ENCODE measurements at regions not wholly inside any gene's neighbourhood (a gene's known extent, or its start where the extent isn't known, plus 50 kb on each side); places are given as distances from the start of the nearest gene placed in this dataset.
"Not testable (repeated sequence)": the region's sequence is repeated elsewhere in the genome, so short reads cannot be mapped to it uniquely, and the experiment has no call there.

- H3K14ac ChIP-seq (replicated peaks; ENCODE audit: low read depth, low read length); CTCF ChIA-PET; H3K79me1 ChIP-seq (ENCODE audit: low read depth in 1 of 2, low read length in 2 of 2); ATAC-seq (ENCODE audit: low read depth); H2BK120ac ChIP-seq (ENCODE audit: low read depth, low read length); DNase-seq; H3K27me3 ChIP-seq (ENCODE audit: control insufficient read depth, insufficient read depth, low read length); H2AK5ac ChIP-seq (ENCODE audit: low read depth, low read length); H3K27ac ChIP-seq (ENCODE audit: insufficient read depth, low read length); H2BK5ac ChIP-seq (ENCODE audit: low read depth, low read length, poor library complexity, severe bottlenecking); H4K8ac ChIP-seq (ENCODE audit: low read depth in 2 of 2, low read length in 2 of 2); H3K4me2 ChIP-seq (ENCODE audit: low read depth, low read length); H3K9me1 ChIP-seq (ENCODE audit: insufficient read depth, low read length); H3K56ac ChIP-seq (ENCODE audit: extremely low read depth, insufficient read depth, low read length); H3K4me1 ChIP-seq (ENCODE audit: control insufficient read depth, insufficient read depth, low read length); H3K36me3 ChIP-seq (ENCODE audit: control insufficient read depth, insufficient read depth, low read length); POLR2A ChIA-PET (ENCODE audit: unreplicated experiment); H2BK15ac ChIP-seq (ENCODE audit: low read depth, low read length); intact Hi-C loops (cut with micrococcal nuclease); H3K4ac ChIP-seq (ENCODE audit: low read depth, low read length); H4K20me1 ChIP-seq (ENCODE audit: insufficient read depth, low read length); H2AK9ac ChIP-seq (replicated peaks; ENCODE audit: low read depth, low read length, poor library complexity); dilution Hi-C loops (cut with HindIII; ENCODE audit: low sequenced_read_pairs, unreplicated experiment); H3K9me3 ChIP-seq (ENCODE audit: control insufficient read depth, insufficient read depth, low read length); H4K5ac ChIP-seq (ENCODE audit: low read depth, low read length); in situ Hi-C loops (cut with MboI; ENCODE audit: low sequenced_read_pairs); H3K9ac ChIP-seq (ENCODE audit: low read depth, low read length); H3K4me3 ChIP-seq (ENCODE audit: insufficient read depth, low read depth, low read length); H2BK20ac ChIP-seq (ENCODE audit: low read depth, low read length); H2AFZ ChIP-seq (replicated peaks; ENCODE audit: low read length, poor library complexity); H3K18ac ChIP-seq (ENCODE audit: low read depth, low read length); BruUV-seq (replicated peaks); H4K91ac ChIP-seq (ENCODE audit: insufficient read depth, low read depth, low read length); H3K23ac ChIP-seq (ENCODE audit: low read depth, low read length): not testable (repeated sequence)
- WGBS, 2 experiments (ENCODE audit: extremely low coverage in 2 of 2, insufficient read length in 1 of 2) = no CpG with 5 or more reads among the region's 4 CpGs
Observed at GRCh38 chr1:147046863-147047394, 108.8 kb downstream of the NBPF12 start.

All from IMR-90 (cell line).